Left ventricle myocardium inferior (tissue), 1 donor: ENCODE measurements at regions not wholly inside any gene's neighbourhood (a gene's known extent, or its start where the extent isn't known, plus 50 kb on each side); places are given as distances from the start of the nearest gene placed in this dataset.

Source experiments
- DNase-seq: peaks from one replicate; pipeline ENCODE4 v3.0.0-alpha.2; 2020
- H3K27ac ChIP-seq: fragments of 200-600 bp; replicated peaks from 2 replicates; pipeline ENCODE4 v1.8.0; 2021
- H3K27me3 ChIP-seq: fragments of 200-600 bp; 2 replicates; pipeline ENCODE4 v1.8.0; 2021; ENCODE audit warnings: low read depth
- H3K36me3 ChIP-seq: fragments of 200-600 bp; 2 replicates; pipeline ENCODE4 v1.8.0; 2021
- H3K4me1 ChIP-seq: fragments of 200-600 bp; 2 replicates; pipeline ENCODE4 v1.8.0; 2021
- H3K4me3 ChIP-seq: fragments of 200-600 bp; 2 replicates; pipeline ENCODE4 v1.8.0; 2021; ENCODE audit warnings: mild to moderate bottlenecking, moderate library complexity
- H3K9me3 ChIP-seq: fragments of 200-600 bp; replicated peaks from 2 replicates; pipeline ENCODE4 v1.8.0; 2021
- intact Hi-C: fragments of 100-400 bp; cut with micrococcal nuclease; formaldehyde crosslinking; loops from one replicate; pipeline ENCODE4 v1.11.0; 2022
- TF ChIP-seq, protein P1 (sequence below): fragments of 200-600 bp; IDR thresholded peaks from 2 replicates; pipeline ENCODE4 v1.8.0; 2021; ENCODE audit warnings: antibody characterized with exemption, mild to moderate bottlenecking, borderline replicate concordance
- donor health status: DM: no; HTN: yes; CAD: no; lungs with severe emphysema.

DNA sequence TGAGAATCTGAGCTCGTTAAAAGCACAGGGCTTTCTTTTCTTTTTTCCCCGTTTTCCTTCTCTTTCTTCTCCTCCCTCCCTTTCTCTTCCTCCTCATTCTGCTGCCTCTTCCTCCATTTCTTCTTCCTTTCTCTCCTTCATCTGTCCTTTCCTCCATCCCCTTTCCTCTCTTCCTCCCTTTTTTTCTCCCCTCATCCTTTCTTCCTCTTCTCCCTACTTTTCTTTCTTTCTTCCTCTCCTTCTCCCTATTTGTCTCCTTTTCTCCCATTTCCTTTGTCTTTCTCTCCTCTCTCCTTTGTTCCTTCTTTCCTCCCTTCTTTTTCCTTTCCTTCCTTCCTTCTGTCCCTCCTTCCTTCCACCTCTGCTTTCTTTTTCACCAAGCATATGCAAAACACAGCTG, 649.4 kb downstream of the IRX1 start:
- no peak overlapping the region for H3K4me3 ChIP-seq
- H3K4me1 ChIP-seq = no peaks in the 10 kb centered on the region
- intact Hi-C loops = no loop called here
- peaks cover 51% of the 10 kb centered on the region for H3K27me3 ChIP-seq
- no peak overlapping the region for H3K27ac ChIP-seq
- no peaks in the 10 kb centered on the region for H3K36me3 ChIP-seq
- DNase-seq = no peak
- no peaks in the 10 kb centered on the region for H3K9me3 ChIP-seq
- TF ChIP-seq, protein P1, sequence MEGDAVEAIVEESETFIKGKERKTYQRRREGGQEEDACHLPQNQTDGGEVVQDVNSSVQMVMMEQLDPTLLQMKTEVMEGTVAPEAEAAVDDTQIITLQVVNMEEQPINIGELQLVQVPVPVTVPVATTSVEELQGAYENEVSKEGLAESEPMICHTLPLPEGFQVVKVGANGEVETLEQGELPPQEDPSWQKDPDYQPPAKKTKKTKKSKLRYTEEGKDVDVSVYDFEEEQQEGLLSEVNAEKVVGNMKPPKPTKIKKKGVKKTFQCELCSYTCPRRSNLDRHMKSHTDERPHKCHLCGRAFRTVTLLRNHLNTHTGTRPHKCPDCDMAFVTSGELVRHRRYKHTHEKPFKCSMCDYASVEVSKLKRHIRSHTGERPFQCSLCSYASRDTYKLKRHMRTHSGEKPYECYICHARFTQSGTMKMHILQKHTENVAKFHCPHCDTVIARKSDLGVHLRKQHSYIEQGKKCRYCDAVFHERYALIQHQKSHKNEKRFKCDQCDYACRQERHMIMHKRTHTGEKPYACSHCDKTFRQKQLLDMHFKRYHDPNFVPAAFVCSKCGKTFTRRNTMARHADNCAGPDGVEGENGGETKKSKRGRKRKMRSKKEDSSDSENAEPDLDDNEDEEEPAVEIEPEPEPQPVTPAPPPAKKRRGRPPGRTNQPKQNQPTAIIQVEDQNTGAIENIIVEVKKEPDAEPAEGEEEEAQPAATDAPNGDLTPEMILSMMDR = no peak

DNA sequence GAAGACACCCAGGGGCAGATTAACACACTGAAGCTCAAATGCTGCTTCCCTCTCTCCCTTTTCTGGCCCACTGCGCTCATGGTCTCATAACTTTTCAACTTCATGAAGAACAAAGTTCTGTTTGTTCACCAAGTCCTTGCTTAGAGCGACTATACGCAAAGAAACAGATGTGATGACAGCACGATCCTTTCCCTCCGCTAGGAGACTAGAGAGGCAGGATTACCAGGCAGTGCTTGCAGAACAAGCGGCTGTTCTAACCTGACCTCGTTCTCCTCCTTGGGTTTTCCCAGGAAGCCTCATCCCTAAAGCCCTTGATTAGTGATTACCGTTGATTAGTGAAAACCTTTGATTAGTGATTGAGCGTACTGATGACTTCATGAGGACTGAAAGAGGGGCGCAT, 649.9 kb downstream of the IRX1 start:
- Histone ChIP-seq H3K4me1 (no peaks in the 10 kb centered on the region), H3K27ac (no peak overlapping the region), H3K27me3 (peaks cover 48% of the 10 kb centered on the region), H3K36me3 (no peaks in the 10 kb centered on the region), H3K4me3 (no peak overlapping the region), H3K9me3 (no peaks in the 10 kb centered on the region)
- no peak for DNase-seq
- intact Hi-C loops = no loop called here
- TF ChIP-seq, protein P1 = no peak

DNA sequence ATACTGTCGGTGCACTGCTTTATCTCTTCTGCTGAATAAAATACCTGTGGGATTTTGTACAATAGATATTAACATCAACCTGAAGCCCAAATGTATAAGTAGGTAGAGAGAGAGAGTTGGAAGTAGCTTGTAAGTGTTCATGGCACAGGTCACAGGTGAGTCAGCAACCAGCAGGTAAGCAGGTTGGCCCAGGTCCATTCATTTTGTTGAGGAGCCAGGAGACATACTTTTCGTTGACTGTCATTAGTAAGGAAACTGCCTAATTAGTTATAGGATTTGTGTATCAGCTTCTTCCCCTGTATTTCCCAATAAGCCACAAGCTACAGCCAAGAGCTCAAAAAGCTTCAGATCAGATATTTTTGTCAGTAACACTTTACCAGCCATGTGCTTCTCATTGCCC, 650.8 kb downstream of the IRX1 start:
- intact Hi-C loops = no loop called here
- no peaks in the 10 kb centered on the region for H3K9me3 ChIP-seq
- no peaks in the 10 kb centered on the region for H3K4me1 ChIP-seq
- H3K27me3 ChIP-seq = peaks cover 48% of the 10 kb centered on the region
- H3K36me3 ChIP-seq = no peaks in the 10 kb centered on the region
- no peak for DNase-seq
- TF ChIP-seq, protein P1 = no peak
- no peak overlapping the region for H3K27ac ChIP-seq
- H3K4me3 ChIP-seq = no peak overlapping the region

DNA sequence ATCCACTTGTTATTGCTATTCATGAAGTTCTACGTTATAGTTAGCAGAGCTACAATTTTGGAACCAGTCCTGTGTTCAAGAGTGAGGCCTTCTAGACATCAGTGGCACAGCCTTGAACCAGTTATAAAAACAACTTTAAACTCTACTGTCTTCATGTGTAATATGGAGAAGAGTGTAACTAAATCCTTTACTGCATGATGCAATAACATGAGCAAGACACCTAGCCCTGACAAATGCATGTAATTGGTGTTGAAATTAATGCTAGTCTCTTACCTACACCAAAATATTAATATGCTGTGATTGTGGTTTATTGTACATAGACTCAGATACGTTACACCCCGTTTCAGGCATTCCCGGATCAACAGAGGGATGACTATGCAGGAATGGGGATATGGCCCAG, 654.6 kb downstream of the IRX1 start:
- no peak for DNase-seq
- intact Hi-C loops = no loop called here
- Histone ChIP-seq H3K27ac (no peak overlapping the region), H3K4me3 (no peak overlapping the region), H3K9me3 (no peaks in the 10 kb centered on the region), H3K36me3 (no peaks in the 10 kb centered on the region), H3K27me3 (peaks cover 36% of the 10 kb centered on the region), H3K4me1 (no peaks in the 10 kb centered on the region)
- TF ChIP-seq, protein P1 = no peak

DNA sequence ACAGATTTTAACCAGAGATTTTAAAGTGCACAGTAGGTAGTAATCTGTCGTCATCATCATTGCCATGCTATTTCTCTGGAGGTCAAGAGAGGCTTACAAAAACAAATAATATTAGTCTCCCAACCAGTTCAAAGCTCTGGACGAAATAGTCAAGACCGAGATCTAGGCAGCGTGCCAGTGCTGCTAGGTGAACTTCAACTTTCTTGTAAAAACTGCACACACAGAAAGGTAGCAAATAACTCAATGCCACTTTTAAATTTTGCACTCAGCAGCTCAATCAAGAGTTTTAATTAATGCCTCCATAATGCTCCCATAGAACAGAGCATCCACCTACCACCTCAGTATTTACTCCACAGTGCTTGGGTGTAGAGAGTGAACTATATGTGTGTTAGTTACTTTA, 656.8 kb downstream of the IRX1 start:
- DNase-seq = no peak
- Histone ChIP-seq H3K4me3 (no peak overlapping the region), H3K27me3 (peaks cover 15% of the 10 kb centered on the region), H3K27ac (no peak overlapping the region), H3K4me1 (no peaks in the 10 kb centered on the region), H3K36me3 (no peaks in the 10 kb centered on the region), H3K9me3 (no peaks in the 10 kb centered on the region)
- TF ChIP-seq, protein P1 = no peak
- intact Hi-C loops = no loop called here

GRCh38 chr5:4254736-4255135, 659.1 kb downstream of the IRX1 start:
- intact Hi-C loops = no loop called here

More at GRCh38 chr5:4254736-4255135, 659.1 kb downstream of the IRX1 start:
- Histone ChIP-seq H3K27ac (no peak overlapping the region), H3K9me3 (no peaks in the 10 kb centered on the region), H3K36me3 (no peaks in the 10 kb centered on the region), H3K4me3 (no peak overlapping the region), H3K4me1 (no peaks in the 10 kb centered on the region), H3K27me3 (no peaks in the 10 kb centered on the region)
- no peak for DNase-seq
- TF ChIP-seq, protein P1 = no peak
